ENCODE measurements at regions not wholly inside any gene's neighbourhood (a gene's known extent, or its start where the extent isn't known, plus 50 kb on each side); places are given as distances from the start of the nearest gene placed in this dataset.

DNA sequence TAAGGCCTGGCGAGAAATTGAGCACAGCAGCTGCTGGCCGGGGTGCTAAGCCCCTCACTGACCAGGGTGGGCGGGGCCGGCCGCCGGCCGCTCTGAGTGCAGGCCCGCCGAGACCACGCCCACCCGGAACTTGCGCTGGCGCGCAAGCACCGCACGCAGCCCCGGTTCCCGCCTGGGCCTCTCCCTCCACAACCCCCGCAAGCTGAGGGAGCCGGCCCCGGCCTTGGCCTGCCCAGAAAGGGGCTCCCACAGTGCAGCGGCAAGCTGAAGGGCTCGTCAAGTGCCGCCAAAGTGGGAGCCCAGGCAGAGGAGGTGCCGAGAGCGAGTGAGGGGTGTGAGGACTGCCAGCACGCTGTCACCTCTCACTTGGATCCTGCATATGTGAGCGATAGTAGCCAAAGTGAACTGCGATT lies 251.2 kb downstream of the GJA1 start:
- no peaks in the 10 kb centered on the region for H4K20me1 ChIP-seq (ENCODE audit: control insufficient read depth, insufficient read depth, low read depth, low read length)
- TF ChIP-seq, protein P1, sequence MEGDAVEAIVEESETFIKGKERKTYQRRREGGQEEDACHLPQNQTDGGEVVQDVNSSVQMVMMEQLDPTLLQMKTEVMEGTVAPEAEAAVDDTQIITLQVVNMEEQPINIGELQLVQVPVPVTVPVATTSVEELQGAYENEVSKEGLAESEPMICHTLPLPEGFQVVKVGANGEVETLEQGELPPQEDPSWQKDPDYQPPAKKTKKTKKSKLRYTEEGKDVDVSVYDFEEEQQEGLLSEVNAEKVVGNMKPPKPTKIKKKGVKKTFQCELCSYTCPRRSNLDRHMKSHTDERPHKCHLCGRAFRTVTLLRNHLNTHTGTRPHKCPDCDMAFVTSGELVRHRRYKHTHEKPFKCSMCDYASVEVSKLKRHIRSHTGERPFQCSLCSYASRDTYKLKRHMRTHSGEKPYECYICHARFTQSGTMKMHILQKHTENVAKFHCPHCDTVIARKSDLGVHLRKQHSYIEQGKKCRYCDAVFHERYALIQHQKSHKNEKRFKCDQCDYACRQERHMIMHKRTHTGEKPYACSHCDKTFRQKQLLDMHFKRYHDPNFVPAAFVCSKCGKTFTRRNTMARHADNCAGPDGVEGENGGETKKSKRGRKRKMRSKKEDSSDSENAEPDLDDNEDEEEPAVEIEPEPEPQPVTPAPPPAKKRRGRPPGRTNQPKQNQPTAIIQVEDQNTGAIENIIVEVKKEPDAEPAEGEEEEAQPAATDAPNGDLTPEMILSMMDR (IDR thresholded peaks at IDR 0.05; ENCODE audit: low read depth, low read length, poor library complexity, severe bottlenecking): no peak
- no peak for TF ChIP-seq EZH2phosphoT487 (IDR thresholded peaks at IDR 0.05; ENCODE audit: borderline replicate concordance, low read length)
- H3K4me2 ChIP-seq (ENCODE audit: low read length): no peak overlapping the region
- no peak overlapping the region for H3K4me3 ChIP-seq (ENCODE audit: low read length)
- no peaks in the 10 kb centered on the region for H3K27me3 ChIP-seq (ENCODE audit: control insufficient read depth, low read length)
- no peak overlapping the region for H3K27ac ChIP-seq (ENCODE audit: low read depth, low read length)
- no peaks in the 10 kb centered on the region for H3K4me1 ChIP-seq (ENCODE audit: control insufficient read depth, low read length)
- no peaks in the 10 kb centered on the region for H3K79me2 ChIP-seq (ENCODE audit: control insufficient read depth, low read length)
- no peaks in the 10 kb centered on the region for H3K36me3 ChIP-seq (ENCODE audit: control insufficient read depth, low read length)
- H3K9me3 ChIP-seq (ENCODE audit: control insufficient read depth, insufficient read depth, low read length): no peaks in the 10 kb centered on the region
- H3F3A ChIP-seq (ENCODE audit: control insufficient read depth, insufficient read depth): no peaks in the 10 kb centered on the region
- H3K9me2 ChIP-seq (replicated peaks; ENCODE audit: control insufficient read depth, low read length): no peaks in the 10 kb centered on the region

DNA sequence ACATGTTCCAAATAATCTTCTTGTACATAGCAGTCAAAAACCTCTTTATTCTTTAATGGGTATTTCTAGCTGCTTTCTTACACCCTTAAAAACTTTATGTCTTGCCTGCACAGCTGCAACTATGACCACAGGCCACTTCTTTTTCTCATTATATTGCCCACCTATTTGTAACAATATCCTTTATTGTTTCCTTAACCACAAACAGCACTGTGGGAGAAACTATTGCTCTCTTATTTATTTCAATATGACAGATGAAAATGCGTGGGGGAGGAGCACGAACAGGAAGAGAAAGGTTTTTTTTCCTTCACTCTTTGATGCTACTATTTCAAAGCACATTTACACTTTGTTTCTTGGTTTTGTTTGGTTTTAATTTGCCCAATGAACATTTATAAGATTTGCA lies 253.5 kb downstream of the GJA1 start:
- Histone ChIP-seq H4K20me1 (ENCODE audit: control insufficient read depth, insufficient read depth, low read depth, low read length) (no peaks in the 10 kb centered on the region), H3K9me3 (ENCODE audit: control insufficient read depth, insufficient read depth, low read length) (no peaks in the 10 kb centered on the region), H3F3A (ENCODE audit: control insufficient read depth, insufficient read depth) (no peaks in the 10 kb centered on the region), H3K79me2 (ENCODE audit: control insufficient read depth, low read length) (no peaks in the 10 kb centered on the region), H3K4me2 (ENCODE audit: low read length) (no peak overlapping the region), H3K27ac (ENCODE audit: low read depth, low read length) (no peak overlapping the region), H3K4me3 (ENCODE audit: low read length) (no peak overlapping the region), H3K9me2 (replicated peaks; ENCODE audit: control insufficient read depth, low read length) (no peaks in the 10 kb centered on the region), H3K27me3 (ENCODE audit: control insufficient read depth, low read length) (no peaks in the 10 kb centered on the region), H3K4me1 (ENCODE audit: control insufficient read depth, low read length) (no peaks in the 10 kb centered on the region), H3K36me3 (ENCODE audit: control insufficient read depth, low read length) (no peaks in the 10 kb centered on the region)
- TF ChIP-seq EZH2phosphoT487 (IDR thresholded peaks at IDR 0.05; ENCODE audit: borderline replicate concordance, low read length): no peak

DNA sequence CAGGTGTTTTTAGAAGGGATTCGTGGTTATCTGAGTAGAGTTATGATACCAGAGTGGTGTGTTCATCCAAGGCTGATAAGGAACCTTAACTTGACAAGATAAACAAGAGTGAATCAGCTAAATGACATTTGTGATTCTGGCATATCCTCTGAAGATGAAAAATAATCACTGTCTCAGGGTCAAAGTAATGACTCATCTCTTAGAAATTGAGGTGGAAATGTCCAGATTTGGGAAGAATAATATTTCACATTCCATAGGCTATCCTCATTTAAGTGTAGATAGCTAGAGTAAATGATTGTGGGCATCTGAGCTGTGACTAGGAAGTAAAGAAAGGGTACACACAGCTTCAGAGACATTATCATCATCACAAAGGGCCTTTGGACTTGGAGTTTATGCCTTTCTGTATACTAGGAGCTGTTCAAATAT lies 255.7 kb downstream of the GJA1 start:
- Histone ChIP-seq H3K27ac (ENCODE audit: low read depth, low read length) (no peak overlapping the region), H3K4me3 (ENCODE audit: low read length) (no peak overlapping the region), H3K36me3 (ENCODE audit: control insufficient read depth, low read length) (no peaks in the 10 kb centered on the region), H3F3A (ENCODE audit: control insufficient read depth, insufficient read depth) (no peaks in the 10 kb centered on the region), H3K27me3 (ENCODE audit: control insufficient read depth, low read length) (no peaks in the 10 kb centered on the region), H3K9me2 (replicated peaks; ENCODE audit: control insufficient read depth, low read length) (no peaks in the 10 kb centered on the region), H3K4me1 (ENCODE audit: control insufficient read depth, low read length) (no peaks in the 10 kb centered on the region), H3K79me2 (ENCODE audit: control insufficient read depth, low read length) (no peaks in the 10 kb centered on the region), H3K9me3 (ENCODE audit: control insufficient read depth, insufficient read depth, low read length) (no peaks in the 10 kb centered on the region), H4K20me1 (ENCODE audit: control insufficient read depth, insufficient read depth, low read depth, low read length) (no peaks in the 10 kb centered on the region), H3K4me2 (ENCODE audit: low read length) (no peak overlapping the region)
- TF ChIP-seq EZH2phosphoT487 (IDR thresholded peaks at IDR 0.05; ENCODE audit: borderline replicate concordance, low read length): no peak
- TF ChIP-seq, protein P1 (IDR thresholded peaks at IDR 0.05; ENCODE audit: low read depth, low read length, poor library complexity, severe bottlenecking): no peak

DNA sequence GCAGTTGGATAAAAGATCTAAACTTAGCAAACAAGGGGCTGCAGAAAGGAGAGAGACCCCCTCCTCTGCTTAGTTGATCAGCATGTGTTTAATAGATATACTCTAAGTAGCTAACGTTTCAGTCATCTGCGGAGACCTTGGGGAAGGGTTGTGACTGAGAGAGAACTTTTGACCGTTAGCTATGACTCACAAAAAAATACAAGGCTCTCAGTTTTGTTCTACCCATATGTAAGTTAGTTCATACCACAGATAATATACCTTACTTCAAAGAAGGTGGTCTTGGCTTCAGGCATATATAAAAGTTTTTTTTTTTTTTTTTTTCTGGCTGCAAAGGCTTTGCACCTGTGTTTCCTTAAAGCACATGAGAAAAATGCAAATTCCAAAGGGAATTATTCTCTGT lies 258.9 kb downstream of the GJA1 start:
- Histone ChIP-seq H3K4me1 (ENCODE audit: control insufficient read depth, low read length) (no peaks in the 10 kb centered on the region), H3K4me3 (ENCODE audit: low read length) (no peak overlapping the region), H3K4me2 (ENCODE audit: low read length) (no peak overlapping the region)

More for the DNA sequence above, 258.9 kb downstream of the GJA1 start:
- TF ChIP-seq, protein P1 (IDR thresholded peaks at IDR 0.05; ENCODE audit: low read depth, low read length, poor library complexity, severe bottlenecking): no peak
- no peak for TF ChIP-seq EZH2phosphoT487 (IDR thresholded peaks at IDR 0.05; ENCODE audit: borderline replicate concordance, low read length)
- Histone ChIP-seq H3K27me3 (ENCODE audit: control insufficient read depth, low read length) (no peaks in the 10 kb centered on the region), H3K27ac (ENCODE audit: low read depth, low read length) (no peak overlapping the region), H4K20me1 (ENCODE audit: control insufficient read depth, insufficient read depth, low read depth, low read length) (no peaks in the 10 kb centered on the region), H3K9me3 (ENCODE audit: control insufficient read depth, insufficient read depth, low read length) (no peaks in the 10 kb centered on the region), H3K36me3 (ENCODE audit: control insufficient read depth, low read length) (no peaks in the 10 kb centered on the region), H3K79me2 (ENCODE audit: control insufficient read depth, low read length) (no peaks in the 10 kb centered on the region), H3F3A (ENCODE audit: control insufficient read depth, insufficient read depth) (no peaks in the 10 kb centered on the region), H3K9me2 (replicated peaks; ENCODE audit: control insufficient read depth, low read length) (no peaks in the 10 kb centered on the region)

All from DOHH2 (cell line).